WI38 (cell line): ENCODE measurements at regions not wholly inside any gene's neighbourhood (a gene's known extent, or its start where the extent isn't known, plus 50 kb on each side); places are given as distances from the start of the nearest gene placed in this dataset.

Source experiments
- H3K4me3 ChIP-seq: 2 replicates; pipeline ENCODE4 v1.5.1; 2011; ENCODE audit warnings: low read depth, mild to moderate bottlenecking, control low read depth, low read length
- CTCF ChIP-seq: IDR thresholded peaks from 2 replicates; pipeline ENCODE4 v1.5.1; 2012; ENCODE audit warnings: low read depth, mild to moderate bottlenecking, control low read depth, low read length

DNA sequence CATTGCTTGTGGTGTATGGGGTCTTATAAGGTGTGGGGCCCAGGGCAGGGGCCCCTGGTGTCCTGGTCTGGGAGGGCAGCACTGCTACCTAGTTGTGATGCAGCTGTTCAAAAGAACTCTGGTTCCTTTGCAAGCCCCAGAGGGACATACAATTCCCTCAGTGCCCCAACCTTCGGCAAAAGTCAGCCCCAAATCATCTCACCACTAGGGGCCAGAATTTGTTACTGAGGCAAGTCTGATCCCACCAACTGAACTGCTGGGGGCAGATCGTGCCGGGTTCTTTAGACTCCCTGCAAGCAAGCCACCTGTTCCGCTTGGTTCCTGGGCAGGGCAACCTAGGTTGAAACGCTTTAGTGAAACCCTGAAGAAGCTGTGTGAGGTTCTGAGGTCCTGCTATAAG lies 180.1 kb upstream of the S100G start:
- no peak overlapping the region for H3K4me3 ChIP-seq
- no peak for TF ChIP-seq CTCF

DNA sequence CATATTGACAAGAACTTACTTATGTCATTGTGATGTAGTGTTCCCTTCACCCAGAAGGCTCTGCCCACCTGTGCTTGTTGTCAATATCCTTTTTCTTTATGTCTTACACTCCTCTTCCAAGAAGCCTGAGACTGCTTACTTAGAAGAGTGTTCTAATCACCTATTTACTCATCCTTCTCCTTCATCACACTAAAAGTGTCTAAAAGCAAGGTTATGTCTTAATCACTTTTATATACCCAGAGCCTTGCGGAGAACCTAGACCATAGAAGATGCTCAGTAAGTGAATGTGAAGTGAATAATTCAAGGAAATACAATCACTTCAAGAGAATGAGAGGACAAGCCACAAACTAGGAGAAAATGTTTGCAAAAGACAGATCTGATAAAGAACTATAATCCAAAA lies 177.6 kb upstream of the S100G start:
- TF ChIP-seq CTCF: no peak
- H3K4me3 ChIP-seq: no peak overlapping the region

- TF ChIP-seq CTCF: no peak
- no peak overlapping the region for H3K4me3 ChIP-seq
Measured at GRCh38 chrX:16474511-16474910, 175.4 kb upstream of the S100G start.

DNA sequence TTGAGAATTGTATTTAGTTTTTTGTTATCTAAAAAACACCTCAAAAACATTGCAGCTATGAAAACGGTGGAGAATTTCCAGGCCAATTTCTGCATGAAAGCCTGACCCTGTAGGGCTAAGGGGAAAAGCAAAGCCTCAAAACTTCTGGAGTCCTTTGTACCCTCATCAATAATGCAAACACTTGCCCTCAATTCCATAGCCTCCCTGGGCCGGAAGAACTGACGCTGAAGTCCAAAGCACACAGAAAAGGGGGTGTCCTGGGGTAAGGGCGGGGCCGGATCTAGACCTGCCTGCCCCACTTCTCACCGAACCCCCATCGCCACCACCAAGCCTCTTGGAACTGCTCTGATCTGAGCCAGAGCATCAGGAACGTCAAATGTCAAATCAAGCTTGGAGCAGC lies 173.9 kb upstream of the S100G start:
- TF ChIP-seq CTCF: no peak
- no peak overlapping the region for H3K4me3 ChIP-seq

- no peak for TF ChIP-seq CTCF
- H3K4me3 ChIP-seq: no peak overlapping the region
Measured at GRCh38 chrX:16476692-16477091, 173.3 kb upstream of the S100G start.

DNA sequence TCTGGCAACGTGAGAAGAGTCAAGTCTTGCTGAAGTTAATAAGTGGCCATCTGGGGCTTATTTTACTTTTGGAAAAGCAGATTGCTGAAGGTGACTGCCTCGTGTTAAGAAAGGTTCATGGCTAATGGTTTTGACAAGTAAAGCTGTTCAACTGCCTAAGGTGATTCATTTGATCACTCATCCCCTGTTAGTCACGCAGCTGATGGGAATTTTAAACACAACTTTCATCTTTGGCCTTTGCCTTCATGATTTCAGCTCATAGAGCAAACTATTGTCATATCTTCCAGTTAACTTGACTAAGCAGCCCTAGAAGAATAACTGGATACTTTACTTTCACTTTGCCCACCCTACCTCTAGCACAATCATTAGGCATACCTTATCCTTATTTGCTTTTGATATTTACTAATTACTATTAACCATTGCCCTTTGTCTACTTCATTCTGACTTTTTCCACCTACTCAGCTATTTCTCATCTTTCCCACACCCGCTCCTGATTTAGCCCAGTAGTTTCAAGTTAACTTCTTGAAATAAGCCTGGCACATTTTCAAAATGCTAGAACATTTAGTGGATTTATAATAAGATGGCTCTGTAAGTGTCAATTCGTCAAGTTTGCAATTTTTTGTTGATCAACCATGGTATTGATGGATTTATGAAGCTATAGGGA lies 170.6 kb upstream of the S100G start:
- H3K4me3 ChIP-seq: peak overlapping the region; percentile 16; the same call in 1 of the 2 replicates
- TF ChIP-seq CTCF: no peak

- no peak for TF ChIP-seq CTCF
Measured at GRCh38 chrX:16480049-16480448, 169.9 kb upstream of the S100G start.

More at GRCh38 chrX:16480049-16480448, 169.9 kb upstream of the S100G start:
- H3K4me3 ChIP-seq: no peak overlapping the region
